H9 (cell line): ENCODE measurements at regions not wholly inside any gene's neighbourhood (a gene's known extent, or its start where the extent isn't known, plus 50 kb on each side); places are given as distances from the start of the nearest gene placed in this dataset.

Experiments
- DNase-seq: peaks from one replicate; pipeline ENCODE4 v3.0.0-alpha.2; 2017
- H2AFZ ChIP-seq: one replicate; pipeline ENCODE4 v1.6.1; 2013; ENCODE audit warnings: mild to moderate bottlenecking, low read length, control low read depth, moderate library complexity
- H2AK5ac ChIP-seq: 2 replicates; pipeline ENCODE4 v1.6.1; 2013; ENCODE audit warnings: low read length, control low read depth, mixed read lengths; ENCODE audit not compliant: insufficient read length
- H2BK120ac ChIP-seq: one replicate; pipeline ENCODE4 v1.6.1; 2013; ENCODE audit warnings: low read depth, mild to moderate bottlenecking, low read length, control low read depth, inconsistent platforms; ENCODE audit not compliant: poor library complexity, severe bottlenecking
- H2BK12ac ChIP-seq: 2 replicates; pipeline ENCODE4 v1.6.1; 2013; ENCODE audit warnings: low read length, control low read depth, mixed read lengths, low read depth; ENCODE audit not compliant: insufficient read length
- H2BK15ac ChIP-seq: 2 replicates; pipeline ENCODE4 v1.6.1; 2013; ENCODE audit warnings: low read depth, low read length, control low read depth
- H2BK20ac ChIP-seq: one replicate; pipeline ENCODE4 v1.6.1; 2013; ENCODE audit warnings: low read depth, mild to moderate bottlenecking, low read length, control low read depth, inconsistent platforms; ENCODE audit not compliant: poor library complexity, severe bottlenecking
- H2BK5ac ChIP-seq: 2 replicates; pipeline ENCODE4 v1.6.1; 2013; ENCODE audit warnings: low read length, control low read depth, mixed read lengths; ENCODE audit not compliant: insufficient read length
- H3K14ac ChIP-seq: 2 replicates; pipeline ENCODE4 v1.6.1; 2013; ENCODE audit warnings: low read length, control low read depth; ENCODE audit not compliant: insufficient read depth
- H3K18ac ChIP-seq: 2 replicates; pipeline ENCODE4 v1.6.1; 2013; ENCODE audit warnings: low read depth, mild to moderate bottlenecking, mixed read lengths, low read length, control low read depth; ENCODE audit not compliant: insufficient read length
- H3K23ac ChIP-seq: 2 replicates; pipeline ENCODE4 v1.6.1; 2013; ENCODE audit warnings: low read length, control low read depth, mixed read lengths, low read depth; ENCODE audit not compliant: insufficient read length
- H3K23me2 ChIP-seq: 2 replicates; pipeline ENCODE4 v1.6.1; 2013; ENCODE audit warnings: low read depth, mild to moderate bottlenecking, mixed read lengths, low read length, control low read depth; ENCODE audit not compliant: insufficient read length, poor library complexity, severe bottlenecking
- H3K27ac ChIP-seq: 2 replicates; pipeline ENCODE4 v1.5.1; 2013; ENCODE audit warnings: low read length, control low read depth, mixed read lengths, low read depth; ENCODE audit not compliant: insufficient read length
- H3K27me3 ChIP-seq: 2 replicates; pipeline ENCODE4 v1.6.1; 2013; ENCODE audit warnings: low read length, control low read depth, inconsistent platforms; ENCODE audit not compliant: insufficient read depth
- H3K4ac ChIP-seq: 2 replicates; pipeline ENCODE4 v1.6.1; 2013; ENCODE audit warnings: low read depth, mild to moderate bottlenecking, control low read depth, inconsistent platforms, low read length, moderate library complexity
- H3K4me1 ChIP-seq: 2 replicates; pipeline ENCODE4 v1.6.1; 2013; ENCODE audit warnings: low read length, control low read depth, inconsistent platforms; ENCODE audit not compliant: insufficient read depth
- H3K4me2 ChIP-seq: 2 replicates; pipeline ENCODE4 v1.6.1; 2013; ENCODE audit warnings: low read length, control low read depth, mixed read lengths; ENCODE audit not compliant: insufficient read length, insufficient read depth
- H3K56ac ChIP-seq: 2 replicates; pipeline ENCODE4 v1.6.1; 2013; ENCODE audit warnings: low read depth, mild to moderate bottlenecking, mixed read lengths, low read length, control low read depth; ENCODE audit not compliant: insufficient read length
- H3K79me1 ChIP-seq: 2 replicates; pipeline ENCODE4 v1.6.1; 2013; ENCODE audit warnings: low read depth, mild to moderate bottlenecking, moderate library complexity, low read length, control low read depth, inconsistent platforms; ENCODE audit not compliant: insufficient read depth, poor library complexity, severe bottlenecking
- H3K79me2 ChIP-seq: 2 replicates; pipeline ENCODE4 v1.6.1; 2013; ENCODE audit warnings: low read length, control low read depth, inconsistent platforms; ENCODE audit not compliant: insufficient read depth
- H3K9ac ChIP-seq: 2 replicates; pipeline ENCODE4 v1.6.1; 2013; ENCODE audit warnings: low read length, control low read depth, mixed read lengths; ENCODE audit not compliant: insufficient read length; ENCODE audit errors: extremely low read depth
- H3K9me3 ChIP-seq: one replicate; pipeline ENCODE4 v1.6.1; 2013; ENCODE audit warnings: low read depth, low read length, inconsistent platforms; ENCODE audit not compliant: control insufficient read depth
- H3T11ph ChIP-seq: one replicate; pipeline ENCODE4 v1.6.1; 2013; ENCODE audit warnings: mild to moderate bottlenecking, low read length, control low read depth, inconsistent platforms
- H4K20me1 ChIP-seq: one replicate; pipeline ENCODE4 v1.6.1; 2013; ENCODE audit not compliant: control insufficient read depth, insufficient read length, insufficient read depth
- H4K5ac ChIP-seq: 2 replicates; pipeline ENCODE4 v1.6.1; 2013; ENCODE audit warnings: low read depth, mild to moderate bottlenecking, mixed read lengths, low read length, control low read depth; ENCODE audit not compliant: insufficient read length
- H4K8ac ChIP-seq: replicated peaks from 2 replicates; pipeline ENCODE4 v1.6.1; 2013; ENCODE audit warnings: low read length, control low read depth, mixed read lengths, low read depth; ENCODE audit not compliant: insufficient read length
- H4K91ac ChIP-seq: 2 replicates; pipeline ENCODE4 v1.6.1; 2013; ENCODE audit warnings: low read depth, mild to moderate bottlenecking, moderate library complexity, mixed read lengths, low read length, control low read depth; ENCODE audit not compliant: insufficient read length
- H3K27ac Mint-ChIP-seq, 3 experiments: 2 replicates in 2 of 3; 3 replicates in 1 of 3; pipeline ENCODE4 v1.8.0; 2020 to 2021; ENCODE audit warnings: mixed read lengths in 3 of 3, mild to moderate bottlenecking in 1 of 3, moderate library complexity in 1 of 3
- H3K27me3 Mint-ChIP-seq: 2 replicates; pipeline ENCODE4 v1.8.0; 2021; ENCODE audit warnings: low read depth, mild to moderate bottlenecking, moderate library complexity, mixed read lengths
- H3K36me3 Mint-ChIP-seq, 3 experiments: 2 replicates in 2 of 3; 3 replicates in 1 of 3; pipeline ENCODE4 v1.8.0; 2020 to 2021; ENCODE audit warnings: low read depth in 3 of 3, mixed read lengths in 3 of 3; ENCODE audit not compliant: insufficient read depth in 1 of 3
- H3K4me1 Mint-ChIP-seq, 2 experiments: 2 replicates each; pipeline ENCODE4 v1.8.0; 2020; ENCODE audit warnings: mixed read lengths in 2 of 2
- H3K4me3 Mint-ChIP-seq, 2 experiments: 2 replicates in 1 of 2; 3 replicates in 1 of 2; pipeline ENCODE4 v1.8.0; 2020 to 2021; ENCODE audit warnings: mild to moderate bottlenecking in 2 of 2, mixed read lengths in 2 of 2, moderate library complexity in 1 of 2
- H3K9me3 Mint-ChIP-seq, 2 experiments: 2 replicates in 1 of 2; 3 replicates in 1 of 2; pipeline ENCODE4 v1.8.0; 2020; ENCODE audit warnings: mild to moderate bottlenecking in 2 of 2, mixed read lengths in 2 of 2, moderate library complexity in 1 of 2
- CTCF ChIP-seq: fragments of 200-600 bp; sonication (generic); conservative IDR thresholded peaks from 3 replicates; pipeline ENCODE4 v1.8.0; 2021; ENCODE audit warnings: antibody characterized with exemption, mild to moderate bottlenecking
- WGBS: extraction: QIAGEN DNeasy Blood & Tissue Kit; methylation state at CpG from one replicate; pipeline ENCODE4 v1.1.7; 2013; ENCODE audit warnings: missing lambda C conversion rate, low lambda C conversion rate, mixed read lengths; ENCODE audit not compliant: insufficient read length; ENCODE audit errors: extremely low coverage; 5-methylcytosine and 5-hydroxymethylcytosine counted together

GRCh38 chr13:90256746-90257145, 1090.7 kb upstream of the MIR17HG start:
- no CpG with 5 or more reads among the region's 2 CpGs for WGBS
- Histone ChIP-seq H3T11ph (no peak overlapping the region), H4K5ac (no peak overlapping the region)

More at GRCh38 chr13:90256746-90257145, 1090.7 kb upstream of the MIR17HG start:
- Histone ChIP-seq H3K79me1 (no peaks in the 10 kb centered on the region), H2BK20ac (no peak overlapping the region), H3K4me1 (no peaks in the 10 kb centered on the region), H4K8ac (no peak overlapping the region), H3K56ac (no peak overlapping the region), H3K27ac (no peak overlapping the region), H3K23me2 (no peaks in the 10 kb centered on the region), H3K27me3 (no peaks in the 10 kb centered on the region), H4K91ac (no peak overlapping the region), H2BK5ac (no peak overlapping the region), H3K9ac (no peak overlapping the region), H3K4me2 (no peak overlapping the region), H2BK120ac (no peak overlapping the region), H3K23ac (no peak overlapping the region), H3K4ac (no peak overlapping the region), H3K14ac (no peak overlapping the region), H3K18ac (no peak overlapping the region), H2AK5ac (no peak overlapping the region), H3K79me2 (no peaks in the 10 kb centered on the region), H2BK15ac (no peak overlapping the region), H4K20me1 (no peaks in the 10 kb centered on the region), H3K9me3 (no peaks in the 10 kb centered on the region), H2AFZ (no peak overlapping the region), H2BK12ac (no peak overlapping the region)
- no peak for TF ChIP-seq CTCF
- Mint-ChIP-seq H3K4me1 (peaks cover 7 to 11% of the 10 kb centered on the region in 2 experiments), H3K27me3 (peaks cover 1% of the 10 kb centered on the region; the same call in 1 of the 2 replicates), H3K36me3 (peaks cover 0 to 4% (median 4%) of the 10 kb centered on the region in 3 experiments; a peak in 3 of 7 replicates), H3K27ac (no peak overlapping the region), H3K9me3 (no peaks in the 10 kb centered on the region), H3K4me3 (no peak overlapping the region)
- no peak for DNase-seq
